ENCODE measurements at regions not wholly inside any gene's neighbourhood (a gene's known extent, or its start where the extent isn't known, plus 50 kb on each side); places are given as distances from the start of the nearest gene placed in this dataset.
A peak's percentile ranks its signal among the peaks of the same experiment; 100 is the strongest.

- TF ChIP-seq CTCF (IDR thresholded peaks at IDR 0.05; ENCODE audit: low read depth, low read length), result no peak
- H3K9me3 ChIP-seq (ENCODE audit: severe bottlenecking), result no peaks in the 10 kb centered on the region
These were observed 261.2 kb downstream of the BCL11A start for GRCh38 chr2:60292242-60292641.

GRCh38 chr2:60290509-60290908 lies 262.9 kb downstream of the BCL11A start:
- Histone ChIP-seq H3K9me3 (ENCODE audit: severe bottlenecking) (no peaks in the 10 kb centered on the region), H3K27ac (no peak overlapping the region), H3K36me3 (no peaks in the 10 kb centered on the region), H3K27me3 (ENCODE audit: insufficient read depth, low read depth, severe bottlenecking) (no peaks in the 10 kb centered on the region), H3K4me3 (ENCODE audit: low read depth, low read length) (no peak overlapping the region)
- no peak for DNase-seq
- no peak for TF ChIP-seq CTCF (IDR thresholded peaks at IDR 0.05; ENCODE audit: low read depth, low read length)

More at GRCh38 chr2:60292242-60292641, 261.2 kb downstream of the BCL11A start:
- H3K27ac ChIP-seq, result no peak overlapping the region
- no peaks in the 10 kb centered on the region for H3K27me3 ChIP-seq (ENCODE audit: insufficient read depth, low read depth, severe bottlenecking)
- no peak overlapping the region for H3K4me3 ChIP-seq (ENCODE audit: low read depth, low read length)
- H3K36me3 ChIP-seq, result no peaks in the 10 kb centered on the region
- DNase-seq, result no peak

GRCh38 chr2:60285626-60286316 lies 267.7 kb downstream of the BCL11A start:
- Histone ChIP-seq H3K9me3 (ENCODE audit: severe bottlenecking) (no peaks in the 10 kb centered on the region), H3K36me3 (no peaks in the 10 kb centered on the region), H3K27me3 (ENCODE audit: insufficient read depth, low read depth, severe bottlenecking) (no peaks in the 10 kb centered on the region), H3K27ac (no peak overlapping the region), H3K4me3 (ENCODE audit: low read depth, low read length) (no peak overlapping the region)
- TF ChIP-seq CTCF (IDR thresholded peaks at IDR 0.05; ENCODE audit: low read depth, low read length), result 0 out of 2 replicates have a peak, but pooled peaks have one; percentile 7
- DNase-seq, result no peak

- Histone ChIP-seq H3K27me3 (ENCODE audit: insufficient read depth, low read depth, severe bottlenecking) (no peaks in the 10 kb centered on the region), H3K36me3 (no peaks in the 10 kb centered on the region), H3K4me3 (ENCODE audit: low read depth, low read length) (no peak overlapping the region), H3K9me3 (ENCODE audit: severe bottlenecking) (no peaks in the 10 kb centered on the region), H3K27ac (no peak overlapping the region)
- no peak for TF ChIP-seq CTCF (IDR thresholded peaks at IDR 0.05; ENCODE audit: low read depth, low read length)
- DNase-seq, result no peak
These were observed 269.8 kb downstream of the BCL11A start for GRCh38 chr2:60283626-60284025.

GRCh38 chr2:60282886-60283285 lies 270.6 kb downstream of the BCL11A start:
- Histone ChIP-seq H3K4me3 (ENCODE audit: low read depth, low read length) (no peak overlapping the region), H3K9me3 (ENCODE audit: severe bottlenecking) (no peaks in the 10 kb centered on the region), H3K27ac (no peak overlapping the region), H3K36me3 (no peaks in the 10 kb centered on the region), H3K27me3 (ENCODE audit: insufficient read depth, low read depth, severe bottlenecking) (no peaks in the 10 kb centered on the region)
- DNase-seq, result no peak
- no peak for TF ChIP-seq CTCF (IDR thresholded peaks at IDR 0.05; ENCODE audit: low read depth, low read length)

GRCh38 chr2:60281730-60282129 lies 271.7 kb downstream of the BCL11A start:
- no peak for DNase-seq
- Histone ChIP-seq H3K9me3 (ENCODE audit: severe bottlenecking) (no peaks in the 10 kb centered on the region), H3K27ac (no peak overlapping the region), H3K27me3 (ENCODE audit: insufficient read depth, low read depth, severe bottlenecking) (no peaks in the 10 kb centered on the region), H3K4me3 (ENCODE audit: low read depth, low read length) (no peak overlapping the region), H3K36me3 (no peaks in the 10 kb centered on the region)
- no peak for TF ChIP-seq CTCF (IDR thresholded peaks at IDR 0.05; ENCODE audit: low read depth, low read length)

All from WERI-Rb-1 (cell line).